GM12878 (cell line): ENCODE measurements at regions not wholly inside any gene's neighbourhood (a gene's known extent, or its start where the extent isn't known, plus 50 kb on each side); places are given as distances from the start of the nearest gene placed in this dataset.

Source experiments
- ATAC-seq: fragments of 200-7000 bp; cut with Tn5 transposase; 3 replicates; pipeline ENCODE4 v1.9.1; 2020; ENCODE audit warnings: mild to moderate bottlenecking, moderate library complexity
- BruUV-seq: library from RNA; stranded (reverse); fragments of 400-500 nt; replicated peaks from 2 replicates; lab custom pipeline; 2021; lab: Mats Ljungman, UMichigan
- CTCF ChIA-PET: fragments of 300-600 bp; sonication (Branson Sonifier 250); formaldehyde crosslinking; extraction: SDS; loops from one replicate; lab custom pipeline; 2021; ENCODE audit warnings: inconsistent platforms; lab: Yijun Ruan, JAX
- POLR2A ChIA-PET: fragments of 350-600 bp; formaldehyde crosslinking; extraction: SDS; loops from one replicate; lab custom pipeline; 2021; ENCODE audit warnings: inconsistent platforms; lab: Charles Lee
- RAD21 ChIA-PET: fragments of 300-600 bp; sonication (Branson Sonifier 250); formaldehyde crosslinking; loops from one replicate; lab custom pipeline; 2023; ENCODE audit warnings: antibody characterized with exemption; ENCODE audit not compliant: unreplicated experiment; lab: Charles Lee
- SMC1A ChIA-PET: fragments of 300-600 bp; sonication (Branson Sonifier 250); formaldehyde crosslinking; loops from one replicate; lab custom pipeline; 2023; ENCODE audit not compliant: unreplicated experiment, uncharacterized antibody; lab: Charles Lee
- DNase-seq: peaks from one replicate; pipeline ENCODE4 v3.0.0-alpha.2; 2011; ENCODE audit warnings: low read depth, low spot score
- FAIRE-seq: peaks from 3 replicates; lab custom pipeline; 2011; peaks lifted over from hg19 to GRCh38; lab: Jason Lieb, UNC
- H2AFZ ChIP-seq: 2 replicates; pipeline ENCODE4 v1.6.0; 2011; ENCODE audit warnings: low read depth, low read length, control low read depth; ENCODE audit not compliant: control insufficient read depth
- H3K27ac ChIP-seq: 2 replicates; pipeline ENCODE4 v1.5.1; 2011; ENCODE audit warnings: control low read depth; ENCODE audit not compliant: control insufficient read depth, insufficient read depth
- H3K27me3 ChIP-seq, 2 experiments: replicated peaks in 1 of 2; 2 replicates each; pipeline versions ENCODE4 v1.6.0 to v1.6.1; 2011; ENCODE audit warnings: low read length in 1 of 2; ENCODE audit not compliant: control insufficient read depth in 2 of 2, insufficient read depth in 2 of 2
- H3K36me3 ChIP-seq, 2 experiments: 2 replicates each; pipeline ENCODE4 v1.5.1; 2011; ENCODE audit warnings: low read length in 1 of 2; ENCODE audit not compliant: control insufficient read depth in 2 of 2, insufficient read depth in 2 of 2
- H3K4me1 ChIP-seq: 2 replicates; pipeline ENCODE4 v1.6.1; 2011; ENCODE audit warnings: mild to moderate bottlenecking, low read length, moderate library complexity, mixed read lengths; ENCODE audit not compliant: control insufficient read depth, insufficient read depth
- H3K4me2 ChIP-seq: 2 replicates; pipeline ENCODE4 v1.6.0; 2011; ENCODE audit warnings: control low read depth; ENCODE audit not compliant: control insufficient read depth, insufficient read depth
- H3K4me3 ChIP-seq: fragments of 200-600 bp; sonication (generic); 2 replicates; pipeline ENCODE4 v1.5.1; 2016
- H3K79me2 ChIP-seq: 2 replicates; pipeline ENCODE4 v1.6.0; 2011; ENCODE audit warnings: low read length; ENCODE audit not compliant: control insufficient read depth, insufficient read depth
- H3K9ac ChIP-seq: 2 replicates; pipeline ENCODE4 v1.8.0; 2011; ENCODE audit warnings: low read length, control low read depth, mixed read lengths; ENCODE audit not compliant: control insufficient read depth, insufficient read depth
- H3K9me3 ChIP-seq: replicated peaks from 3 replicates; pipeline ENCODE4 v1.5.1; 2011; ENCODE audit warnings: mild to moderate bottlenecking, low read length; ENCODE audit not compliant: control insufficient read depth, insufficient read depth
- H4K20me1 ChIP-seq: 2 replicates; pipeline ENCODE4 v1.6.0; 2011; ENCODE audit not compliant: control insufficient read depth, insufficient read depth
- CTCF ChIP-seq, 3 experiments: IDR thresholded peaks in 2 of 3; conservative IDR thresholded peaks in 1 of 3; 2 replicates each; pipeline ENCODE4 v1.5.1; 2011; ENCODE audit warnings: low read depth in 3 of 3, low read length in 3 of 3, mild to moderate bottlenecking in 3 of 3, control low read depth in 2 of 3, moderate library complexity in 2 of 3, inconsistent platforms in 1 of 3, mixed read lengths in 1 of 3; ENCODE audit not compliant: control insufficient read depth in 2 of 3, insufficient read depth in 1 of 3; ENCODE audit errors: extremely low read depth in 1 of 3
- EGR1 ChIP-seq, 2 experiments: IDR thresholded peaks; 1 replicate in 1 of 2; 2 replicates in 1 of 2; pipeline ENCODE4 v1.6.1; 2011 to 2012; ENCODE audit warnings: low read depth in 2 of 2, low read length in 2 of 2, borderline replicate concordance in 1 of 2, mild to moderate bottlenecking in 1 of 2, moderate library complexity in 1 of 2
- GATAD2B ChIP-seq: fragments of 450-650 bp; conservative IDR thresholded peaks from 2 replicates; pipeline ENCODE4 v1.6.1; 2017; ENCODE audit warnings: low read depth, mild to moderate bottlenecking, moderate library complexity
- IRF3 ChIP-seq: fragments of 450-650 bp; IDR thresholded peaks from 2 replicates; pipeline ENCODE4 v1.6.1; 2014; ENCODE audit warnings: mild to moderate bottlenecking
- JUND ChIP-seq: IDR thresholded peaks from 2 replicates; pipeline ENCODE4 v1.6.1; 2012; ENCODE audit warnings: low read depth, mild to moderate bottlenecking, low read length, improper control_type of control experiment, moderate library complexity
- MTA3 ChIP-seq: IDR thresholded peaks from 2 replicates; pipeline ENCODE4 v1.6.1; 2012; ENCODE audit warnings: low read length, inconsistent platforms, borderline replicate concordance
- RAD51 ChIP-seq: fragments of 450-650 bp; IDR thresholded peaks from 2 replicates; pipeline ENCODE4 v1.6.1; 2016; ENCODE audit warnings: moderate library complexity, mild to moderate bottlenecking, inconsistent platforms
- SREBF1 ChIP-seq: IDR thresholded peaks from 2 replicates; pipeline ENCODE4 v1.6.1; 2012; ENCODE audit warnings: mild to moderate bottlenecking, low read length
- WGBS: methylation state at CpG from one replicate; pipeline ENCODE4 v1.1.6; 2016; ENCODE audit warnings: low lambda C conversion rate; ENCODE audit not compliant: insufficient replicate concordance, insufficient coverage; ENCODE audit errors: missing lambda C conversion rate; 5-methylcytosine and 5-hydroxymethylcytosine counted together
- in situ Hi-C: fragments of 300-500 bp; cut with MboI; formaldehyde crosslinking; loops from 9 replicates; pipeline ENCODE4 v1.14.3; 2018; ENCODE audit warnings: mixed read lengths
- intact Hi-C: fragments of 100-400 bp; cut with micrococcal nuclease; formaldehyde crosslinking; loops from one replicate; pipeline ENCODE4 v1.14.2; 2022; ENCODE audit not compliant: unreplicated experiment

GRCh38 chr5:121315786-121316185, 535.9 kb upstream of the FTMT start:
- Histone ChIP-seq H2AFZ (no peak overlapping the region), H3K4me2 (no peak overlapping the region), H3K4me1 (no peaks in the 10 kb centered on the region), H3K9ac (no peak overlapping the region), H3K4me3 (no peak overlapping the region), H3K9me3 (no peaks in the 10 kb centered on the region), H3K36me3 (no peaks in the 10 kb centered on the region), H4K20me1 (no peaks in the 10 kb centered on the region), H3K27ac (no peak overlapping the region), H3K27me3 (no peaks in the 10 kb centered on the region)
- in situ Hi-C loops (no loop called here), intact Hi-C loops (no loop called here)
- 11% methylated on average over 1 of the region's 1 CpG for WGBS
- ChIA-PET CTCF (no interaction called here), RAD21 (no interaction called here), SMC1A (no interaction called here), POLR2A (no interaction called here)
- no TSS peak for BruUV-seq
- ATAC-seq (no peak), FAIRE-seq (no peak)
- TF ChIP-seq IRF3: no peak
- TF ChIP-seq CTCF (IDR thresholded peaks at IDR 0.05 in 2 of 3, conservative IDR thresholded peaks at IDR 0.05 in 1 of 3; ENCODE audit: control insufficient read depth in 2 of 3, extremely low read depth in 1 of 3, insufficient read depth in 1 of 3, low read depth in 3 of 3, low read length in 3 of 3): no peak
- TF ChIP-seq RAD51: no peak
- TF ChIP-seq MTA3: no peak
- TF ChIP-seq GATAD2B: no peak
- TF ChIP-seq EGR1 (IDR thresholded peaks at IDR 0.05; ENCODE audit: borderline replicate concordance in 1 of 2, low read depth in 2 of 2, low read length in 2 of 2): no peak
- no peak for TF ChIP-seq JUND
- TF ChIP-seq SREBF1: no peak
- TF ChIP-seq, all 136 proteins: peak for 0
- DNase-seq: no peak
- H3K79me2 ChIP-seq: no peaks in the 10 kb centered on the region
